UCSD-AML1 (cell line): ENCODE measurements at regions not wholly inside any gene's neighbourhood (a gene's known extent, or its start where the extent isn't known, plus 50 kb on each side); places are given as distances from the start of the nearest gene placed in this dataset.
"Not testable (repeated sequence)": the region's sequence is repeated elsewhere in the genome, so short reads cannot be mapped to it uniquely, and the experiment has no call there.

Source experiments
- DNase-seq: peaks from one replicate; lab custom pipeline; 2025; ENCODE audit not compliant: unreplicated experiment; lab: John Stamatoyannopoulos, UW

GRCh38 chr11:106482917-106483785 lies 405.7 kb downstream of the AASDHPPT start:
- no peak for DNase-seq

DNA sequence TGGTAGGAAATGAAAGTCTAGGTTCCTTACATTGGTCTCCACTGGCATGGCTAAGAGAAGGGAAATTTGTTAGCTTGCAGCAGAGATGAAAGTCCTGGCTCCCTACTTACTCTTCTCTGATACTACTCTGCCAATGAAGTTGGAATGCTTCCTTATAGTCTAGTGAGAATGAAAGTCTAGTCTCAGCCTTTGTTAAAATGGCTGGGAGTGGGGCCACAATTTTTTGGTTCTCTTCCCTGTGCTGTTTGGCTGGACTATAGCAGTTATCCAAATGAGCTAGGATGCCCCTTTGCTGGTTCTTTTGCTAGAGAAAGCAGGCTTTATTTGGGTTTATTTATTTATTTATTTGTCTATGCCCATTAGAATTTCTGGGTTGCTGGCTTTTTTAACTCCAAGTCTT lies 414.3 kb downstream of the AASDHPPT start:
- DNase-seq: no peak

GRCh38 chr11:106493751-106494150 lies 416.3 kb downstream of the AASDHPPT start:
- no peak for DNase-seq

- no peak for DNase-seq
These were observed 417.6 kb downstream of the AASDHPPT start for GRCh38 chr11:106495046-106495445.

DNA sequence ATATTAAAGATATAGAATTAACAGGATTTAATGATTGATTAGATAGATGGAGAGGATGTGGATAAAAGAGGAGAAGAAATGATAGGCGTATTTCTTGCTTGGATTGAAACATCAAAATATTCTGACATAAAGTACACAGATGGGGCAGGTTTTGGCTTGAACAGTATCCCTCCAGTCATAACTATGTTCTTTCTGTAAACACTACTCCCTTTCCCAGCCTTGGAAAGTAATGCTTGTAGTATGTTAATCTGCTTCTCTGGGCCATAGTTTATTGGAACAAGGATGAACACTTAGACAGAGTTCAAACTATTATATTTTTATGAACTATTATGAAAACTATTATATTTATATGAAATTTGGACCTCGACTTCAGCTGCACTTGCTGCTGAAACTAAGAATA lies 419.2 kb downstream of the AASDHPPT start:
- no peak for DNase-seq

- DNase-seq: no peak
These were observed 419.9 kb downstream of the AASDHPPT start for GRCh38 chr11:106497321-106497720.

DNA sequence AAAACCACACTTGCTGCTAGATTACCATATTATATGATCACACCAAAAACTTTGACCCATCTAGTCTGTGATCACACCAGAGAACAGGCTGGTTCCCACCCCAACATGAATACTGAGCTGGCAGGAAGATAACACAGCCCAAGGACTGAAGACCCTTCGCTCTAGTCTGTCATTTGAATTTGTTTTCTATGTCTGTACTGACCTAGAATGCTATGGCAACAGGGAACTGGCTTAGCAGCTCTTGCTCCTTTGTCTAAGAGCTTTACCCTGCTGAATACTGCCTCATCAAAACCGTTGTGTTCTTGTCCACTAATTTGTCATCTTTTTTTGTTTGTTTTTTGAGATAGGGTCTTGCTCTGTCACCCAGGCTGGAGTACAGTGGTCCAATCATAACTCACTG lies 420.4 kb downstream of the AASDHPPT start:
- DNase-seq: no peak

GRCh38 chr11:106503901-106504300 lies 426.4 kb downstream of the AASDHPPT start:
- no peak for DNase-seq

GRCh38 chr11:106507645-106508306 lies 430.3 kb downstream of the AASDHPPT start:
- DNase-seq: no peak

GRCh38 chr11:106514706-106515105 lies 437.2 kb downstream of the AASDHPPT start:
- no peak for DNase-seq

DNA sequence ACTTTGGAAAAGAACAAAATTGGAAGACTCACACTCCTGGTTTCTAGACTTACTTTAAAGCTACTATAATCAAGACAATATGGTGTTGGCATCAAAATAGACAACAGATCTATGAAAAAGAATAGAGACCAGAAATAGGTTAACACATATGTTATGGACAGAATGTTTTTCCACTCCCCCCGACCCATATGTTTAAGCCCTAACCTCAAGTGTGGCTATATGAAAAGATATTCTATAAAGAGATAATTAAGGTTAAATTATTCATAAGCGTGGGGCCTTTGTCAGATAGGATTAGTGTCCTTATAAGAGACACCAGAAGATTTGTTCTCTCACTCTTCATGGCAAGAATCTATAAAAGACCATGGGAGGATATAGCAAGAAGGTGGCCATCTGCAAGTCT lies 440.0 kb downstream of the AASDHPPT start:
- DNase-seq: no peak

GRCh38 chr11:106520146-106520912 lies 442.9 kb downstream of the AASDHPPT start:
- DNase-seq: no peak

DNA sequence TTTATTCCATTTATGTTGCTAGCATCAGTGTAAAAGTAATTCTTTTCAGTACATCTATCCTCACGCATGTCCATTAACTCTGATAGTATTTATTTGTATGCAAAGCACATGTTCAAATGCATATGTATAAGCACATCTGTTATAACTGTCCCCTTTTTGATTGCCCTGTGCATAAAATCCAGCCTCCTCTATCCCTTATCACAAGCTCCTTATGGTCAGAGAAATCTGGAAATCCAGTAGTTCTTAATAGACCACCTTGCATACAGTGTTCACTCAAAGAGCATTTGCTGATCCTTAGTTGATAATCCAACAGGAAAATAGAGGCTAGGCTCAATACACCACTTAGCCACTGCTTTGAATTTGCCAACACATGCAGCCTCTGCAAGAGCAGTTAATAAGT lies 443.5 kb downstream of the AASDHPPT start:
- DNase-seq: no peak

DNA sequence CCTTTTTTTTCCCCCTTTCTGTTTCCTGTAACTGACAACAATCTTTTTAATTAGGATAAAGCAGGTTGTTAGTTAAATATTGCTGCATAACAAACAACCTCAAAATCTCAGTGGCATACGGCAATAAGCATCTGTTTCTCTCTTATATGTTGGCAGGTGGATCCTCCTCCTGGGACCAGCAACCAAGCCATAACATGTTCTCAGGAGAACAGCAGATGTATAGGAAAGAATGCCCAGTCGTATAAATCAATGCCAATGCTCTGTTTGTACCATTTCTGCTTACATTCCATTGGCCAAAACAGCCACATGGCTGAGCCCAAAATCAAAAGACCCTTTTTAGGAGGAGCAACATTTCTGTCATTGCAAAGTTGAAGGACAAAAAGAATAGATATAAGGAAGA lies 445.7 kb downstream of the AASDHPPT start:
- DNase-seq: no peak

- no peak for DNase-seq
These were observed 446.5 kb downstream of the AASDHPPT start for GRCh38 chr11:106523921-106524320.

GRCh38 chr11:106524436-106524835 lies 447.0 kb downstream of the AASDHPPT start:
- no peak for DNase-seq

GRCh38 chr11:106531648-106532047 lies 454.2 kb downstream of the AASDHPPT start:
- DNase-seq: not testable (repeated sequence)

GRCh38 chr11:106533046-106533445 lies 455.6 kb downstream of the AASDHPPT start:
- no peak for DNase-seq

GRCh38 chr11:106540001-106540400 lies 462.5 kb downstream of the AASDHPPT start:
- no peak for DNase-seq

DNA sequence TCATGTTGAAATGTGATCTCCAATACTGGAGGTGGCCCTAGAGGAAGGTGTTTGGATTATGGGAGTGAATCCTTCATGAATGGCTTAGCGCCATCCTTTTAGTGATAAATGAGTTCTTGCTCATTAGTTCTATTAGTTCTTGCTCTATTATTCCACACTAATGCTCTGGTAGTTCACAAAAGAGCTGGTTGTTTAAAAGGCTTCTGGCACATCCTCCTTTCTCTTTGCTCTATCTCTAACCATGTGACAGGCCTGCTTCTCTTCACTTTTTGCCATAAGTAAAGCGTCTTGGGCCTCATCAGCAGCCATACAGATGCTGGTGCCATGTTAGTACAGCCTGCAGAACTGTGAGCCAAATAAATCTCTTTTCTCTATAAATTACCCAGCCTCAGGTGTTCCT lies 469.9 kb downstream of the GUCY1A2 start:
- DNase-seq: no peak

DNA sequence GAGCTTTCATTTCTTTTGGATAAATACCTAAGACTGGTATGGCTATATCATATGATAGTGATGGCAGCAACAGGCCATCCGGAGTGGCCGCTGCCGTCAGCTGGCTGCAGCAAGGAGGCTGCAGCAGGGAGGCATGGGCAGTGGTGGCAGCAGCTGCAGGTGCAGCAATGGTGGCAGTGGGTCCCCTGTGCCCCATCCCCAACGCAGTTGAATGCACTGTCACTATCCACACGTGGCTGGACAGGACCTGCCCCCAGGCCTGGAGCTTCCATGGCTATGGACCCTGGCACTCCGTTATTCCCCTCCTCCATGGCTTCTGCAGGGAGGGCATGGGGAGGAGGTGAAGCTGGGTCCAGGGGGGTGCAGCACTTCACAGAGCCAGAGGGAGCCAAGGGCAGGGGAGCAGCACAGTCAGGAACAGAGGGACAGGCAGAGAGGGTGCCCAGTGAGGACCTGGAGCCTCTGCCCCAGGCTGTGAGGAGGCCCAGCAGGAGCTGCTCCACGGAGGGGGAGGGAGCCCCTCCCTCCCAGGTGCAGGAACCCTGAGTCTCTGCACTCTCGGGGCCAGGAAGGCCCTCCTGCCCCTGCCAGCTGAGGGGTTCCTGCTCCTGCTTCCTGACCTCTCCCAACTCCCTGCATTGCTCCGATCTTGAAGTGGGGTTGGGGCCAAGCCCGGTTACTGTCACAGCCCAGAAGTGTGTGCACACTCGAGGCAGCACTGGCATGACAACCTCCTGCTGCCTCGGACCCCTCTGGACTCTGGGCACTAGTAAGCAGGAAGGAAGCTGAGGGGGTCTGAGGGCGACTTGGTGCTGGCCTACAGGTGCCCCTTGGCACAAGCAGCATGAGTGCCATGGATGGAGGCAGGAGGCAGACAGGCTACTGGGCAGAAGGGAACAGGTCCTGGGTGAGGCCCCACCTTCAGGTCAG lies 466.3 kb downstream of the GUCY1A2 start:
- no peak for DNase-seq
